H1 (cell line): ENCODE measurements at regions not wholly inside any gene's neighbourhood (a gene's known extent, or its start where the extent isn't known, plus 50 kb on each side); places are given as distances from the start of the nearest gene placed in this dataset.

Experiments
- CTCF ChIA-PET: fragments of 300-600 bp; sonication (Branson Sonifier 250); formaldehyde crosslinking; loops from one replicate; lab custom pipeline; 2021; ENCODE audit not compliant: partially characterized antibody; lab: Charles Lee
- POLR2A ChIA-PET: fragments of 300-600 bp; sonication (Branson Sonifier 250); formaldehyde crosslinking; loops from one replicate; lab custom pipeline; 2021; ENCODE audit warnings: inconsistent platforms; ENCODE audit not compliant: partially characterized antibody; lab: Charles Lee
- DNase-seq, 2 experiments: peaks; one replicate each; pipeline versions ENCODE4 v3.0.0 to v3.0.0-alpha.2; 2010 to 2022; ENCODE audit warnings: low spot score in 2 of 2, low read depth in 1 of 2, mixed read lengths in 1 of 2
- FAIRE-seq: peaks from 2 replicates; lab custom pipeline; 2011; peaks lifted over from hg19 to GRCh38; lab: Jason Lieb, UNC
- H2AFZ ChIP-seq: 2 replicates; pipeline ENCODE4 v1.8.1; 2012; ENCODE audit warnings: low read length, inconsistent platforms
- H2AK5ac ChIP-seq: 2 replicates; pipeline ENCODE4 v1.6.1; 2013; ENCODE audit warnings: low read depth, low read length
- H2BK120ac ChIP-seq: replicated peaks from 2 replicates; pipeline ENCODE3; 2013; ENCODE audit warnings: low read depth, low read length, inconsistent platforms
- H2BK12ac ChIP-seq: 2 replicates; pipeline ENCODE4 v1.6.1; 2013; ENCODE audit warnings: low read depth, low read length
- H2BK15ac ChIP-seq: 2 replicates; pipeline ENCODE4 v1.6.1; 2013; ENCODE audit warnings: low read length
- H2BK20ac ChIP-seq: 2 replicates; pipeline ENCODE4 v1.6.1; 2013; ENCODE audit warnings: low read length
- H2BK5ac ChIP-seq: 2 replicates; pipeline ENCODE4 v1.6.1; 2013; ENCODE audit warnings: low read depth, low read length
- H3K14ac ChIP-seq: 2 replicates; pipeline ENCODE4 v1.6.1; 2013; ENCODE audit warnings: inconsistent platforms; ENCODE audit not compliant: insufficient read length
- H3K18ac ChIP-seq: 2 replicates; pipeline ENCODE4 v1.6.1; 2013; ENCODE audit warnings: low read length; ENCODE audit errors: extremely low read depth
- H3K23ac ChIP-seq: 2 replicates; pipeline ENCODE4 v1.6.1; 2013; ENCODE audit warnings: inconsistent platforms; ENCODE audit not compliant: insufficient read length
- H3K23me2 ChIP-seq: 2 replicates; pipeline ENCODE4 v1.6.1; 2013; ENCODE audit warnings: low read depth, low read length
- H3K27ac ChIP-seq: 2 replicates; pipeline ENCODE4 v1.6.1; 2011; ENCODE audit warnings: low read depth, low read length, inconsistent platforms
- H3K27me3 ChIP-seq, 4 experiments: replicated peaks in 1 of 4; 1 replicate in 1 of 4; 2 replicates in 3 of 4; pipeline versions ENCODE4 v1.6.1 to v1.8.1; 2011 to 2013; ENCODE audit warnings: low read length in 3 of 4, mild to moderate bottlenecking in 3 of 4, inconsistent platforms in 2 of 4, mixed read lengths in 2 of 4, moderate library complexity in 1 of 4; ENCODE audit not compliant: control insufficient read depth in 3 of 4, insufficient read depth in 3 of 4; ENCODE audit errors: extremely low read depth in 1 of 4
- H3K36me3 ChIP-seq, 4 experiments: 2 replicates each; pipeline versions ENCODE4 v1.6.1 to v1.8.1; 2011 to 2013; ENCODE audit warnings: mild to moderate bottlenecking in 4 of 4, low read length in 3 of 4, moderate library complexity in 2 of 4, control low read depth in 1 of 4, inconsistent platforms in 1 of 4; ENCODE audit not compliant: insufficient read depth in 4 of 4, control insufficient read depth in 2 of 4
- H3K4ac ChIP-seq: replicated peaks from 2 replicates; pipeline ENCODE3; 2013; ENCODE audit warnings: low read length, low read depth, mixed read lengths, inconsistent platforms; ENCODE audit not compliant: insufficient read length
- H3K4me1 ChIP-seq, 4 experiments: replicated peaks in 1 of 4; 1 replicate in 1 of 4; 2 replicates in 3 of 4; pipeline versions ENCODE4 v1.6.1 to v1.8.1; 2011 to 2013; ENCODE audit warnings: low read length in 3 of 4, inconsistent platforms in 2 of 4, mixed read lengths in 1 of 4; ENCODE audit not compliant: insufficient read depth in 4 of 4, control insufficient read depth in 3 of 4
- H3K4me2 ChIP-seq, 2 experiments: 2 replicates each; pipeline versions ENCODE4 v1.6.1 to v1.8.1; 2011 to 2013; ENCODE audit warnings: low read depth in 2 of 2, low read length in 2 of 2, control low read depth in 1 of 2, inconsistent platforms in 1 of 2, mild to moderate bottlenecking in 1 of 2; ENCODE audit not compliant: insufficient read depth in 1 of 2
- H3K4me3 ChIP-seq, 4 experiments: fragments of 200-600, 300-600 bp in 1 of 4; sonication (generic), shearing (Covaris generic), sonication (Bioruptor Twin) in 1 of 4; 2 replicates each; pipeline versions ENCODE4 v1.5.1 to v1.8.1; 2011 to 2016; ENCODE audit warnings: low read length in 4 of 4, low read depth in 3 of 4, control low read depth in 2 of 4, inconsistent platforms in 2 of 4, mild to moderate bottlenecking in 2 of 4, mixed read lengths in 1 of 4, moderate library complexity in 1 of 4; ENCODE audit not compliant: insufficient read depth in 2 of 4; ENCODE audit errors: extremely low read depth in 1 of 4
- H3K56ac ChIP-seq: replicated peaks from 2 replicates; pipeline ENCODE3; 2013; ENCODE audit warnings: low read depth, mild to moderate bottlenecking, mixed read lengths, low read length, inconsistent platforms; ENCODE audit not compliant: insufficient read length
- H3K79me1 ChIP-seq: 2 replicates; pipeline ENCODE4 v1.6.1; 2013; ENCODE audit warnings: low read depth, low read length, control low read depth
- H3K79me2 ChIP-seq, 2 experiments: 2 replicates each; pipeline versions ENCODE4 v1.6.1 to v1.8.1; 2012 to 2013; ENCODE audit warnings: low read length in 2 of 2, mild to moderate bottlenecking in 2 of 2, inconsistent platforms in 1 of 2; ENCODE audit not compliant: insufficient read depth in 2 of 2, control insufficient read depth in 1 of 2
- H3K9ac ChIP-seq, 4 experiments: replicated peaks in 1 of 4; 1 replicate in 1 of 4; 2 replicates in 3 of 4; pipeline versions ENCODE4 v1.6.1 to v1.8.1; 2011 to 2013; ENCODE audit warnings: low read depth in 3 of 4, low read length in 3 of 4, control low read depth in 2 of 4, mild to moderate bottlenecking in 2 of 4, moderate library complexity in 2 of 4, inconsistent platforms in 1 of 4; ENCODE audit errors: extremely low read depth in 1 of 4
- H3K9me3 ChIP-seq, 2 experiments: 2 replicates each; pipeline versions ENCODE4 v1.6.1 to v1.8.1; 2012 to 2013; ENCODE audit warnings: mild to moderate bottlenecking in 2 of 2, moderate library complexity in 2 of 2, control low read depth in 1 of 2, inconsistent platforms in 1 of 2, low read depth in 1 of 2, low read length in 1 of 2, mixed read lengths in 1 of 2; ENCODE audit not compliant: insufficient read depth in 2 of 2
- H4K20me1 ChIP-seq, 2 experiments: replicated peaks in 1 of 2; 2 replicates each; pipeline versions ENCODE3 to v1.8.1; 2011 to 2013; ENCODE audit warnings: inconsistent platforms in 2 of 2, low read length in 2 of 2, mild to moderate bottlenecking in 1 of 2; ENCODE audit not compliant: insufficient read depth in 2 of 2, control insufficient read depth in 1 of 2
- H4K5ac ChIP-seq: 2 replicates; pipeline ENCODE4 v1.6.1; 2013; ENCODE audit warnings: low read length, low read depth, mixed read lengths, inconsistent platforms; ENCODE audit not compliant: insufficient read length
- H4K8ac ChIP-seq: 2 replicates; pipeline ENCODE4 v1.8.0; 2013; ENCODE audit warnings: mild to moderate bottlenecking, moderate library complexity, low read length, inconsistent platforms; ENCODE audit not compliant: insufficient read depth; ENCODE audit errors: extremely low read depth
- H4K91ac ChIP-seq: replicated peaks from 2 replicates; pipeline ENCODE3; 2013; ENCODE audit warnings: low read length, mixed read lengths, inconsistent platforms; ENCODE audit not compliant: insufficient read length
- CBX5 ChIP-seq: fragments of 300-800, 300-1000 bp; sonication (generic); IDR thresholded peaks from 2 replicates; pipeline ENCODE4 v1.7.1; 2016; ENCODE audit warnings: antibody characterized with exemption, low read length, low read depth
- CHD1 ChIP-seq: IDR thresholded peaks from 2 replicates; pipeline ENCODE4 v1.6.1; 2012; ENCODE audit warnings: low read depth, low read length, improper control_type of control experiment
- CREB1 ChIP-seq: IDR thresholded peaks from 2 replicates; pipeline ENCODE4 v1.6.1; 2012; ENCODE audit warnings: inconsistent platforms
- EP300 ChIP-seq, 2 experiments: IDR thresholded peaks; 1 replicate in 1 of 2; 2 replicates in 1 of 2; pipeline ENCODE4 v1.6.1; 2011 to 2012; ENCODE audit warnings: low read depth in 2 of 2, low read length in 2 of 2, mild to moderate bottlenecking in 2 of 2, borderline replicate concordance in 1 of 2, inconsistent platforms in 1 of 2, moderate library complexity in 1 of 2
- EZH2 ChIP-seq: fragments of 200-600 bp; sonication (generic); IDR thresholded peaks from 2 replicates; pipeline ENCODE4 v1.7.1; 2012; ENCODE audit warnings: low read depth, mild to moderate bottlenecking, moderate library complexity, low read length, inconsistent platforms; ENCODE audit not compliant: severe bottlenecking
- KDM4A ChIP-seq: IDR thresholded peaks from one replicate; pipeline ENCODE4 v1.7.1; 2012; ENCODE audit warnings: low read depth, mild to moderate bottlenecking, moderate library complexity, low read length, inconsistent platforms; ENCODE audit not compliant: severe bottlenecking
- SIRT6 ChIP-seq: IDR thresholded peaks from one replicate; pipeline ENCODE4 v1.7.1; 2012; ENCODE audit warnings: low read length, inconsistent platforms
- SP1 ChIP-seq: IDR thresholded peaks from 2 replicates; pipeline ENCODE4 v1.6.1; 2011; ENCODE audit warnings: low read depth, low read length
- WGBS, 2 experiments: shearing (Covaris generic) in 1 of 2; methylation state at CpG; one replicate each; pipeline versions ENCODE4 v1.1.6 to v1.1.7; 2013 to 2015; ENCODE audit warnings: low lambda C conversion rate in 2 of 2, mixed read lengths in 2 of 2, inconsistent platforms in 1 of 2, low coverage in 1 of 2, missing lambda C conversion rate in 1 of 2; ENCODE audit not compliant: insufficient replicate concordance in 2 of 2, insufficient coverage in 1 of 2, insufficient read length in 1 of 2; ENCODE audit errors: extremely low coverage in 1 of 2, missing lambda C conversion rate in 1 of 2; 5-methylcytosine and 5-hydroxymethylcytosine counted together
- TF ChIP-seq, protein P1 (sequence below): IDR thresholded peaks from 2 replicates; pipeline ENCODE4 v1.6.1; 2012; ENCODE audit warnings: inconsistent platforms

DNA sequence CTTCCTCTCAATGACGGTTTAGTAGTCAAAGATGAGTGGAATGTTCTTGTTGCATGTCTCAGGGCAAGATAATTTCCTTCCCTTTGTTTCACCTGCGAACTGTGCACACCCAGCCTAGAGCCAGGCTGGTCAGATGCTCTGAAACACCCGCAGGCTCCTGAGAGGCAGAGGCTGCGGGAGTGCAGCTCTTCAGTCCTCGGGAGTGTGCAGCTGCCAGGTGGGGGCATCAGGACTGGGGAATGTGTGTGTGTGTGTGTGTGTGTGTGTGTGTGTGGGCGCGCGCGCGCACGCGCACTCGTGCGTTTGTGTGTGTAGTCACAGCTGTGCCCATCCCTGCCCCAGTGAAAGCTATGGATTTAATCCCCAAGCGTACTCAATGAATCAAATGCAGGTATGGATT is 136.2 kb upstream of the NTM start:
- CTCF ChIA-PET, result interaction anchor here (0.7 to 2.2 kb wide), 7 partner anchors 9 to 205 kb away, joined by 3 to 9 read pairs (median 6); no protein-coding TSS in a partner anchor
- TF ChIP-seq CREB1 (no peak), CBX5 (no peak), SP1 (no peak), EZH2 (no peak), EP300 (IDR thresholded peaks at IDR 0.05; ENCODE audit: borderline replicate concordance in 1 of 2, low read depth in 2 of 2, low read length in 2 of 2) (no peak), KDM4A (no peak), SIRT6 (no peak), CHD1 (no peak)
- TF ChIP-seq, protein P1, sequence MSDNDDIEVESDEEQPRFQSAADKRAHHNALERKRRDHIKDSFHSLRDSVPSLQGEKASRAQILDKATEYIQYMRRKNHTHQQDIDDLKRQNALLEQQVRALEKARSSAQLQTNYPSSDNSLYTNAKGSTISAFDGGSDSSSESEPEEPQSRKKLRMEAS, result no peak
- TF ChIP-seq, all 59 proteins: peak for 0

More for the DNA sequence above, 136.2 kb upstream of the NTM start:
- 82% methylated on average over 6 of the region's 15 CpGs; no CpG with 5 or more reads in 1 of the 2 experiments for WGBS, 2 experiments
- H3K14ac ChIP-seq, result no peak overlapping the region
- H4K20me1 ChIP-seq, result no peaks in the 10 kb centered on the region
- no peaks in the 10 kb centered on the region; a peak in 1 of 4 replicates for H3K9me3 ChIP-seq
- POLR2A ChIA-PET, result interaction anchor here (1.9 to 6.1 kb wide), 2 partner anchors 11 to 20 kb away, joined by 5 to 39 read pairs; no protein-coding TSS in a partner anchor
- H2BK120ac ChIP-seq, result no peak overlapping the region
- H3K36me3 ChIP-seq, result no peaks in the 10 kb centered on the region
- peak overlapping the region; percentile 5; the same call in 1 of the 2 replicates for H4K8ac ChIP-seq
- H3K56ac ChIP-seq, result no peak overlapping the region
- no peak overlapping the region for H3K27ac ChIP-seq
- no peaks in the 10 kb centered on the region for H3K79me2 ChIP-seq
- H2BK5ac ChIP-seq, result peak overlapping the region; percentile 54; the same call in 1 of the 2 replicates
- H3K4me1 ChIP-seq, result peaks cover 0 to 16% (median 9%) of the 10 kb centered on the region in 4 experiments
- no peak overlapping the region for H3K4me3 ChIP-seq
- DNase-seq (no peak), FAIRE-seq (no peak)
- 0 out of 2 replicates have a peak overlapping the region, but pooled peaks have one; percentile 22 for H2AFZ ChIP-seq
- H3K23ac ChIP-seq, result no peak overlapping the region
- H4K91ac ChIP-seq, result peak overlapping the region; percentile 44
- H3K79me1 ChIP-seq, result no peaks in the 10 kb centered on the region
- 0 out of 2 replicates have a peak overlapping the region, but pooled peaks have one; percentile 3 for H2AK5ac ChIP-seq
- peak overlapping the region; percentile 31; the same call in 1 of the 2 replicates for H2BK12ac ChIP-seq
- H2BK15ac ChIP-seq, result peak overlapping the region; percentile 9; the same call in 1 of the 2 replicates
- peak overlapping the region; percentile 28 for H2BK20ac ChIP-seq
- H4K5ac ChIP-seq, result no peak overlapping the region
- no peak overlapping the region for H3K4me2 ChIP-seq
- H3K18ac ChIP-seq, result no peak overlapping the region
- H3K9ac ChIP-seq, result no peak overlapping the region
- peaks cover 1% of the 10 kb centered on the region; the same call in 1 of the 2 replicates for H3K23me2 ChIP-seq
- no peak overlapping the region for H3K4ac ChIP-seq
- no peaks in the 10 kb centered on the region for H3K27me3 ChIP-seq
